HG03521 (cell line): ENCODE measurements at regions not wholly inside any gene's neighbourhood (a gene's known extent, or its start where the extent isn't known, plus 50 kb on each side); places are given as distances from the start of the nearest gene placed in this dataset.

Source experiments
- ATAC-seq: cut with Tn5 transposase; IDR thresholded peaks from one replicate; pipeline ENCODE4 v1.9.1; 2021; ENCODE audit warnings: mild to moderate bottlenecking, moderate library complexity; ENCODE audit not compliant: unreplicated experiment

DNA sequence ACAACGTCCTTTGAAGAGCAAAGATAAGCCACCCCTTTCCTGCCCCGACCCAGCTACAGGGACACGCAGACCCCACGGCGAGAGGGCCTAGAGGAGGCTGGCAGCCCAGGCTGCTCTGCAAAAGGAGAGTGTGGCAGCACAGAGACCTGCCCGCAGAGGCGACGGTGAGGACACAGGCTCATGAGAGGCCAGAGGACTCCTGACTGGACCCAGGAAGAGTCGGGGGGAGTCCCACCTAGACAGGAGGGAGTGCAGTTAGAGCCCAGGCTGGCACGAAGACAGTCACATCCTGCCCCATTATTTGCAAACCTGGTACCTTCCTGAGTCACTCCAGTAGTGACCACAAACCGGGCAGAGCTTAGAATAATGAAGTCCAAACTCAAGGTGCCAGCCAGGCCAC, 227.7 kb upstream of the CDH4 start:
- ATAC-seq, result no peak

DNA sequence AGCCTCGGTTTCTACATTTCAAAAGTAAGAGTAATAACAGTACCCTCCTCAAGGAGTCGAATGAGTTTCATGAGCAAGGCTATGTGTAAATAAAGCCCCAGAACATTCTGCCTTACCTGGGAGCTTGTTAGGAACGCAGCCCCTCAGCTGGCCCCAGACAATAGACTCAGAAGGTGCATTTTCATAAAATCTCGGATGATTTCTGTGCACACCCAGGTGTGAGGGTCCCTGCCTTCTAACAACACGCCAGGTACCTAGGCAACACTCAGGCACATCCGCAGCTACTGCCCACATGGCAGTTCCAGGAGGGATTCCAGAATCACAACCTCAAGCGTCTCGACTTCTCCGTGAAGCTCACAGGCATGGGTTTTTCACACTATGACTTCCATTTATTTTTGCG, 226.5 kb upstream of the CDH4 start:
- no peak for ATAC-seq

DNA sequence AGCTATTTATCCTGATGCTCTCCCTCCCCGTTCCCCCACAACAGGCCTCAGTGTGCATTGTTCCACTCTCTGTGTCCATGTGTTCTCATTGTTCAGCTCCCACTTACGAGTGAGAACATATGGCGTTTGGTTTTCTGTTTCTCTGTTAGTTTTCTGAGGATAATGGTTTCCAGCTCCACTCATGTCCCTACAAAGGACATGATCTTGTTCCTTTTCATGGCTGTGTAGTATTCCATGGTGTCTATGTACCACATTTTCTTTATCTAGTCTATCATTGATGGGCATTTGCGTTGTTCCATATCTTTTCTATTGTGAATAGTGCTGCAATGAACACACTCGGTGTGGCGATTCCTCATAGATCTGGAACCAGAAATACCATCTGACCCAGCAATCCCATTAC, 225.9 kb upstream of the CDH4 start:
- no peak for ATAC-seq

DNA sequence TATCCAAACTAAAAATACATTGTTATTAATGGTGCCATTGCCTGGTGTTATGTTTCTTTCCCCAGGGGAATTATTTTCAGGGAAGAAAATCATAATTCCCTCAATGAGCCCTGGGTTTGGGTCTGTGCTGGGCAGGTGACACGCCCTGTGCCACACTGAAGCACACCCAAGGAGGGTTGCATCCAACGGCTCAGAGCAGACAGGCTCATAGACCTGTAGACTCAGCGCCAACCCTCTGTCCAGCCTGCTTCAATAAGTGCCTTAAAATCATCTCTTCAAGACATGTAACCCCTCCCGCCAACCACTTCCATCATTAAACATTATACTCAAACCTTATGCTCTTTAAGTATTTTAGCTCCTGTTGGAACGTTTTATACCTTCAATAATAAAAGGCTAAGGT, 225.3 kb upstream of the CDH4 start:
- no peak for ATAC-seq

DNA sequence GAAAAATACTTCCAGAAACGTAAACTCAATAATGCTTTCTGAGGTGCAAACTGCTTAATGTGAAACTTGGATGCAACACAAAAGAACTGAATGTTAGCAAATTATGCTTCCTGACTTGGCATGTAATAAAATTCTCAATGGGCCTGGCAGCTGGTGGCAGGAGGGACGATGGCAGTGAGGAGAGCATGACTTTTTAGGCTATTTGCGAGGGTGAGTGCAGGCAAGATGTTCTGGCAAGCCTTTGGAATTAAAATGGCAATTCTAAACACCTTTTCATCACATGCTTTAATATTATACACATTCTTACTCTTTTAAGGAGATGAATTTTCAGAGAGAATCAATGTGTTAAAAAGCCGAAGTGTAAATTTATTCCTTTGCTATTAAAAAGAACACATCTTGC, 224.8 kb upstream of the CDH4 start:
- ATAC-seq, result no peak

DNA sequence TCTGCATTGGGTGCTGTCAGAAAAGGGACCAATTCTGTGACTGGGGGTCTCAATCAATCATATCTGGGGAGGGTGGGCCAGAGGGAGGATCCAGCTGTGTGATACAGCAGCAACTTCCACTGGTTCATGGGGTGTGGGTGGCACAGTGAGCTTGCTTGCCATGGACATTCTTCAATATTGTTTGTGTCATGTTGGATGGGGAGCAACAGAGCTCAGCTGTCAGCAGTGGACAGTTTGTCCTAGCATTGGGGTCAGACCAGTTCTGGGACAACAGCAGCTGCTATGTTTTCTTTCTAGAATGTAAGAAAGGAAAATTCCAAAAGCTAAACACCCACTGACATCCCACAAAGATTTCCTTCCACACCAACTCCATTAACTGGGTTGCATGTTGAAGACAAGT, 221.9 kb upstream of the CDH4 start:
- ATAC-seq, result no peak

DNA sequence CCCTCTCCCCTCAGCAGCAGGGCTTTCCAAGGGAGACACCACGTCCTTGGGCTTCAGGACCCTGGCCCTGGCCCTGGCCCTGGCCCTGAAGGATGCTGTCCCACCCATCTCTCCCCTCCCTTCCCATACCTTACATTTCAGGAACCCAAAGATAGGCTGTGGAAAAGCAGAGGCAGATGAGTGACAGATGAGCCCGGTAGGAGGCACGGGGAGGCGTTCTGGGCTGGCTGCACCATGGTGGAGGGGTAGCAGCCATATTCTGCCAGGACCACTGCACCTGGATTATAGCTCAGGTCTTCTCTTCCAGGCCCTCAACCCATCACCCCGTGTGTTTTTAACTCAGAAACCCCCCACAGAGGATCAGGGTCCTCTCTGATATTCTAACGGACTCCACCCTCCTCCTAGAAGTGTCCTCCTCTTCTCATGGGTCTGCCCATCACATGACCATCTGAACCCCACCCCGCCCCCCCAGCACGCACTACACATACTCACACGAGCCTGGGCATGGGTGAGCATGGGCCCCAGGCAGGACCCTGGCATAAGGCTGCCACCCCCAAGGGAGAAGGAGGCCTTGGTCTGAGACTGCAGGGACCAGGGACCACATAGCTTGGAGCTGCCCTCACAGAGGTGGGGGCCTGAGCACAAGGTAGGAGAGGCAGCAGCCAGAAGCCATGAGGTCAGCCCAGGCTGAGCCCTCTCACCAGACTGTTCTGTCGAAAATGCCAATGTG, 220.8 kb upstream of the CDH4 start:
- ATAC-seq, result no peak

DNA sequence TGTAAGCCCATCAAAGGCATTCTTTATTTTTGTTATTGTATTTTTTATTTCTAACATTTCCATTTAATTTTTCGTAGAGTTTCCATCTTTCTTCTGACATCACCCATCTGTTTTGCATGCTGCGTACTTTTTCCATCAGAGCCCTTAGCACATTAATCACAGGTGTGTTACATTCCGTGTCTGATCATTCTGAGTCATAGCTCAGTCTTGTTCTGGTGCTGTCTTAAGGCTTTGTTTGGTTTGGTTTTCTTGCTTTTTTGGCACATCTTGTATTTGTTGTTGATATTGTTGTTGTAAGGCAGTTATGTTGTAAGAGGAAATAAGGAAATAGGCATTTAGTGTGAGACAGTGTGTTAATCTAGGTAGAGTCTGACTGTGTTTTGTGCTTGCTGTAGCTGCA, 214.6 kb upstream of the CDH4 start:
- no peak for ATAC-seq

DNA sequence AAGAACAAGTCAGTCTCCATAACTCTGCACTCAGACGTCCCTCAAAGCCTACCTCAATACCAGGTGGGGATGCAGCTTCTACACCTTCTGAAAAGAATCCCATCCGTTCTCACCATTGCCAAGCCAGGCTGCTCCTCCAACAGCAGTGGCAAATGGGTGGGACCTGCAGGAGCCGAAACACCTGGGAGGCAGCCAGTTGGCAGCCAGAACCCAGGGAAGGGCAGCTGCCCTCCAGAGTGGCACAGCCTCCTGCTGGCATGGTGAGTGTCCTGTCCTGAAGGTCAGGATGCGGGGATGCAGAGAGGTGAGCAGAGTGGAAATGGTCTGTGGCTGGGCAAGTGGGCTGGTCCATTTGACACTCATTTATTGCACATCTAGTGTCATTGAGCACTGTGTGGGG, 210.6 kb upstream of the CDH4 start:
- ATAC-seq, result no peak

DNA sequence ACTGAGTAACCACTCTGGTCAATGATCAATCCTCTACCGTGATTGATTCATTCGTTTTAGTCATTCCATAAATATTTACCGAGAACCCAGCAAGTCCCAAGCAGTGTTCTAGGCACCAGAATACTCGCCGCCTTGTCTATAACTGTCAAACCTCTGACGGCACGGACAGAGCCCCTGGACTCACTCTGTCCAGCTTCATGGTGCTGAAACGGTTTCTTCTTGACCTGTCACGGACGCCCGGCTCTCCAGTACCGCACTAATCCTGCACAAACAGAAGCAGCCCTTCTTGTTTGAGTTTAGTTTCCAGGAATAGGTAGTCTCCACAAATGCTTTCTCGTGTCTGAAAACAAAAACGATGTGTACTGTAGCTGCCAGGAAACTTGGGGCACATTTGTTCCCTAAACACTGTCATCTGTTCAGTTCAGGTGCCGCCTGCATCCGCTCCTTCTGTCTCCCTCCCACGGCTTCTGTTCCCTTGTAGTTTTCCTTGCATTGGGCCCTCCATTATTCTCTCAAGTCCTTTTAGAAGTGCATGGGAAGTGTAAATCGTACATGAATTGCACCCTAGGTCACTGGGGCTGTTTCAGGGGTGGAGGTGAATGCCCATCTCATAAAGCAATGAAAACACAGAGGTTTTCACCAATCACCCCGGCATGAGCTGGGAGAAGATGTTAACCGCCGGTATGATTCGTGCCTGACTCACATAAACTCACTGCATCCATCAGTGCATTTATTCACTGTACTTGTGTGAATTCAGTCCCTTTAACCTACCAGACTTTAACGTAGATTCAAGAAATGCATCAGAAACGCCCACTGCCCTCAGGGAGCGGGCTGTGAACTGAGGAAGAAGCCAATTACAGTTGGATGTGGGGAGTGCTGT, 209.3 kb upstream of the CDH4 start:
- ATAC-seq, result no peak

DNA sequence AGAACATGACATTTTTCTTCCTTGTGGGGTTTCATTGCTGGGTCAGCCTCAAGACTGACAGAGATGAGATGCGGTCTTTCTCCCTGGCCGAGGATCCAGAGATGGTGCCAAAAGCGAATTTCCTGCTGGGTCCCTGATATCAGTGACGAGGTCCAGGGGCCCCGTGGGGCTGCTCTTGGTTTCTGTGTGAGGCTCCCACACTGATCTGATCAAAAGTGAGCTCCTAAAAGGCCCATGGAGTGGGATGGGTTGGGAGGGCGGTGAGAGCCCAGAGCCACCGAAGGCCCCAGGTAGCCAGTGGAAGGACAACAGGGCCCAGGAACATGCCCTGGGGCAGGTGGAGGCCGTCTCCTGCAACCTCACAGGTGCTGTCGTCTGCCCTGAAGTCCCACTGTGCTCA, 208.4 kb upstream of the CDH4 start:
- no peak for ATAC-seq

DNA sequence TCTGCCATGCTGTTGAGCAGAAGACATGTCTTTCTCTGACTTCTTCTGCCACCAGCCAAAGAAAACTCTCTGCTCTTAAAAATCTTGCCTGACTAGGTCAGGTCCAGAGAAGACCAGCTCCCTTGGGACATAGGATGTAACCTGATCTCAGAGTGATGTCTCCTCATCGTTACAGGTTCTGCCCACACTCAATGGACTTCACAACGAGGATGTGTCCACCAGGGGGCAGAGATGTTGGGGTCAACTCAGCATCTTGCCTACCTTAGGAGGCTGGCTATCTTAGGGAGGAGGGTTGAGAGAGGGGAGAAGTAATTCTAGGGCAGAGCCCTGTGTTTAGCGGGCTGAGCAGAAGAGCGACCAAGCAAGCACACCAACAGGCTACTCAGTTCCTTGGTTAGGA, 207.6 kb upstream of the CDH4 start:
- no peak for ATAC-seq

DNA sequence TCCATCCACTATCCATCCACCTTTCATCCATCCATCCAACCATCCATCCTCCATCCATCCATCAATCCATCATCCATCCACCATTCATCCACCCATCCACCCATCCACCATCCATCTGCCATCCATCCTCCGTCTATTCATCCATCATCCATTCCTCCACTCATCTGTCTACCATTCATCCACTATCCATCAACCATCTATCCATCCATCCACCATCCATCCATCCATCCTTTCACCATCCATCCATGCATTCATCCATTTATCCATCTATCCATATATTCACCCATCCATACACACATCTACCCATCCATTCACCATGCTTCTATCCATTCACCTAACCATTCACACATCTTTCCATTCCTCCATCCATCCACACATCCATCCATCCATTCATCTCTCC, 207.0 kb upstream of the CDH4 start:
- no peak for ATAC-seq

DNA sequence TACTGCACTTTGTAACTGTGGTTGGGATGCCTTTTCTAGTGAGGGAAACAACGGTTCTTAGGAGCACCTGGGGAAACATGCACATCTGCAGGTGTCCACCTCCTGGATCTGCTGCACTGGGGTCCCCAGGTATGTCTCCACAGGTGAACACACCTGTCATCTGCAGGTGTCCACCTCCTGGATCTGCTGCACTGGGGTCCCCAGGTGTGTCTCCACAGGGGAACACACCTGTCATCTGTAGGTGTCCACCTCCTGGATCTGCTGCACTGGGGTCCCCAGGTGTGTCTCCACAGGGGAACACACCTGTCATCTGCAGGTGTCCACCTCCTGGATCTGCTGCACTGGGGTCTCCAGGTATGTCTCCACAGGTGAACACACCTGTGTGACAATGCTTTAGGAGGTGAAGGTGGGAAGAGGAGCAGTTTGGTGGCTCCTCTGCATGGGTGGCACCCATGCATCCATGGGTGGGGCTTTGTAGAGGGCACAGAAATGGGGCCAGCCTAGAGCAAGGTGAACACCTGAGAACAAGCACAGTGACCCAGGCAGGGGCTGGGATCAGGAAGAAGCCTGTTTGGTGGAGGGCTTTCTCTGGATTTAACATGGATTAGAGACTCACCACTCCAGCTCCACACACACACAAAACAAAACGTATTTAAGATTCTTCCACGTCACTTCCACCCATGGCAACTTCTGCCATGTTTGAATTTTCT, 206.0 kb upstream of the CDH4 start:
- no peak for ATAC-seq

DNA sequence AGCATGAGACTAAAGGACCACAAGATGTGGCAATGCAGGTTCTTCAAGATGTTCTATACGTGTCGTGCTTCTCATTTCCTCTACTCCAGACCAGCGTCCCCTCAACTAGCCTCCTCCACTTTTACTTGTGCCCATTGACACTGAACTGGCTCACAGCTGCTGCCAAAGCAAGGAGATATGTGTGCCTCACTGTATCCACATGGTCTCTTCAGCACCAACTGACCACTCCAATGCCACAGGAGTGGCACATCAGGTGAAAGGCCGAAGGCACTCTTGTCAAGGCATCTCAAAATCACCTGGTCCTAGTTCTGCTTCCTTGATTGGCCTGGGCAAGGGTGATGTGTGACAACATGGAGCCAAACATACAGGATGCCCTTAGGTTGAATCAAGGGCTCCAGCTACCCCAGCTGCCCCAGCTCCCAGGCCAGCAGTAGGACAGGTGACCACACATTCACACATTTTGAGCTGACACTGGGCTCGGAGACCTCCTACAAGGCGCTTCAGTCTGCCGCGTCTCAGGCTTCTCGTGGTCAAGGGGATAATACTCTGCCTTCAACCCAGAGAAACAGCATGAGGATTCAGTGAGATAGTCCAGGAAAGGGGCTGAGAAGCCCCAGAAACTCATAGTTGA, 205.2 kb upstream of the CDH4 start:
- ATAC-seq, result no peak

DNA sequence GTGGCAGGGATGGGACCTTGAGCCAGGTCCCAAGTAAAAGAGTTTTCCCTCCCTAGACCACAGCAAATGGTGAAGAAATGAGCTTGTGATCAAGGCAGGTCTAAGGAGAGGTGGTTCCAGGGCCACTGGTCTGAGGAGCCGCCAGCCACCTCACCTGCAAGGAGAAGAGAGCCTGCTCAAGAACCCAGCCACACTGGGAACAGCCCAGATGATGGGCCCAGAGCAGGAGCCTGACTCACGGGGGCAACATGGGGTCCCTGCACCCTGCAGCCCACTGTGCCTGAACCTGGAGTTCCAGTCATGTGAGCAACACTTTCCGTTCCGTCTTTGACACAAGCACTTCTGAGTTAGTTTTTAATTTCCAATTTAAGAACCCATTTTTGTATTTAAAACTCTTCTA, 204.5 kb upstream of the CDH4 start:
- no peak for ATAC-seq

DNA sequence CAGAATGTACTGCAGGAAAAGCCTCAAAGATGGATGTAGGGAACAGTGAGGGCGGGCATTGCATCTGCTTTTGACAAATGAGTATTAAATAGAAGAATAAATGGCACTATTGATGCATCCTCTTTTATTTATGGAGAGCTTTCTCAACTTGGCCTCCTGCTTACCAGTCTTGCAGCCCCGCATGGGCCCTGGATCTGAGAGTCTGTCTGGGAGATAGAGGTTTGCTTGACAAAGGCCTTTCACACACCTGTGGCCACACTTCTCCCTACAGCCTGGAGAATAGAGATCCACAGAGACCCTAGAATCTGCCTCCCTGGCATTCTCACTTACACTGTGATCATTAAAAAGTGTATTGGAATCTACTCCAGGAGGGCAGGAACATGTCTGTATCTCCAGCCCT, 203.8 kb upstream of the CDH4 start:
- no peak for ATAC-seq

DNA sequence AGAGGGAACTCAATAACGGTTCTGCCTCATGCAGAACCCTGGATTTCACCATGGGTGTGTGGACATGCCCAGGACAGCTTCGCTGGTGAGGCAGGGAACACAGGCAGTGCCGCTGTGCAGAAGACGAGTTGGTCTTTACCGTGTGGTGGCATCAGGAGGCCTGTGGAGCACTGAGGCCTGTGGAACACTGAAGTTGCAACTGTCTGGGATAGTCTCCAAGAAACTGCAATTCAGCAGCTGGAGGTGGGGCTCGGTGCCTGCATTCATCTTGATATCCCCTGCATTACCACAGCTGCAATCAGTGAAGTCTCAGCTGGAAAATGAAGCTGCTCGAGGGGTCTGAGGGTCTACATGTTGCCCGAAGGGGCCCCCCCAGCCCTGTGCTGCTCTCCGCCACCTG, 202.4 kb upstream of the CDH4 start:
- no peak for ATAC-seq

DNA sequence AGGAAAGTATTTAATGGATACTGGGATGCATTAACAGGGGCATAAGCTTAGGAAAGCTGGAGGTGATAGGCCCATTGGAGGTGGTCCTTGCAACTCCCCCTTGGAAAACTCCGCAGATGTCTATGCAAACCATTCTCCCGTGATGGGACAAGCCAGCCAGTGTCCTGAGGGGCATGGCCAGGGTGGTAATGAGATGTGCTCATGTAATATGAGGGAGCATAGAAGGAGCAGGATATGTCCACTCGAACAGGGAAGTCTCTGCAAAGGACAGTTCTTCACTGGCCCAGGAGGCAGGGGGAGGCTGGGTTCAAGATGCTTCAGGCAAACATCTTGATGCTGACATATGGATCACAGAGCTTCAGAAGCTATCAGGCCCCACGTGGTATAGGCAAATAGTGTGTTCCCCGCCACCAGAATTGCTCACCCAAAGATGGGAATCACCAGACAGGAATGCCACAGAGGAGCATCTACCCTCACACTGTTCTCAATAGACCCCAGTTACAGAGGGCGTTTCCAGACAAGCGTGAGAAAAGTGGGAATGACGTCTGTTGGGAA, 201.6 kb upstream of the CDH4 start:
- ATAC-seq, result no peak

DNA sequence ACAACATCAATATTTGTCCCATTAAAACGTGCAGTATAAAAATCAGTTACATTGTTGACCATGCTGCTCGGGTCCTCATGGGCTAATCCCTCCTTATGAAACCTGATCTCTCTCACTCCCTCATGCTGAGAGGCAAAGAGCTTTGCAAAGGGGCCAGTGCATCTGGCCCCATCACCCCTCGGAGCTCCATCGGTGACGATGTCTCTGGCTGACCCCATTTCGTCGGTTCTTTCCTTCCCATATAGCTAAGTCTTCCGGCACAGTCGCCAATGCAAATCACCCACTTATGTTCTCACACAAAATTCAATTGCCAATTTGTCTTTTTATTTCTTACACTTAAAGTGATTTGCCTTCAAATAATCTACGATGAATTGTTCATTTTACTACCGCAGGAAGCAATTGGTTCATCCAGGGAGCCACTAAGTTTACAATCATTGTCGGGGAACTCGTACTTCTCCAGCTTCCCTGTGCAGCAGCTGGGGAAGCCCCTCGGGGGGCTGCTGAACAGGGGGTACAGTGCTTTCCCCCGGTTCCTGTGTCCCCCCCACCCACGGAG, 199.8 kb upstream of the CDH4 start:
- ATAC-seq, result no peak
